ENCODE measurements at regions not wholly inside any gene's neighbourhood (a gene's known extent, or its start where the extent isn't known, plus 50 kb on each side); places are given as distances from the start of the nearest gene placed in this dataset.

DNA sequence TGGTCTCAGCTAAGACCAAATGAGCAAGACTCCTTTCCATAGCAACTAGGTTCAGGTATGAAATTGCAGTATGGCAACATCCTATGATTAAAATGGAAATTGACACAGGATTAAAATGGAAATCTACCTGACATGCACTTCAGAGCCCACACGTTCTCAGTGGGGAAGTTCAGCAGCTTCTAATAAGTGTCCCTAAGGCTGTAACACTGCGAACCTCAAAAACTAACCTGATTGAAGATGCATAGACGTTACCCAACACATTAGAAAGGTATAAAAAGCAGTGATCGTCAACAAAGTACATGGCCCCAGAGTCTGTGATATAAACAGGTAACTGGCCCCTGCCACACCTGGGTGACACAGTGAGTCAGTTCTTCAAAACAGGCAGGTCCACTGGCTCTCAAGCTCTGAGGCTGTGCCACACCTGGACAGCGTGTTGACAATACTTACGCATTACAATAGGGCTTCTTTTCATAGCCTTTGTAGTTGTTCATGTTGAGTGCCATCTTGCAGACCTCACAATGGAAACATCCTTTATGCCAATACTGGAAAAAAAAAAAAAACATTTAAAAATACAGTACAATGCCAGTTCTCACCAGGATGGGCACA lies 274.9 kb upstream of the NEBL start:
- H3K4me3 ChIP-seq (ENCODE audit: low read length) = no peak overlapping the region
- no peak for DNase-seq (ENCODE audit: low read depth, low spot score)

DNA sequence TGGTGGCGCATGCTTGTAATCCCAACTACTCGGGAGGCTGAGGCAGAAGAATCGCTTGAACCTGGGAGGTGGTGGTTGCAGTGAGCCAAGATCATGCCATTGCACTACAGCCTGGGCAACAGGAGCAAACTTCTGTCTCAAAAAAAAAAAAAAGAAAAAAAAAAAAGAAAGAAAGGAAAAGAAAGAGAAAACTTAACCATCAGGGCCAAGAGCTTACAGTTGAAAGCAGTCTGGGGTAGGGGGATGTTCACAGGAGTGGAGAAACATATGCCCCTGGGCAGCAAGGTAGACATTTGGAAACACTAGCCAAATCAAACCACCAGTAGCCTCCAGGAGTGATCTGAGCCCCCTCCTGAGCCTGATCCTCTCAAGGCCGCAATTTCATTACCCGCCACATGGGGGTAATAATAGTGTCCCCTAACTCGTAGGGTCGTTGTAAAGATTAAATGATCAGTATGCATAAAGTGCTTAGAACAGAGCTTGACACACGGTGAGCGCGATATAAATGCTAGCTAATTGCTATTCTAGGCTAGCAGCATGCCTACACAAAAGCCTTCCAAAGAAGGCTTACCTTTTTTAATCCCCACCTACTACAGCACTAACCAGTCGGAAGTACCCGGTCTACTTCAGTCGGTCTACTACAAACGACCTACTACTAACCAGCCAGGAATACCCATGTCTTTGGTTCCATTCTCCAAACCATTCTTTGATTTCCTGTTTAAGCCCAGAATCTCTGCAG lies 274.3 kb upstream of the NEBL start:
- H3K4me3 ChIP-seq (ENCODE audit: low read length) = no peak overlapping the region
- no peak for DNase-seq (ENCODE audit: low read depth, low spot score)

GRCh38 chr10:21170216-21170615 lies 273.1 kb upstream of the NEBL start:
- H3K4me3 ChIP-seq (ENCODE audit: low read length) = no peak overlapping the region
- no peak for DNase-seq (ENCODE audit: low read depth, low spot score)

GRCh38 chr10:21169271-21169670 lies 272.2 kb upstream of the NEBL start:
- H3K4me3 ChIP-seq (ENCODE audit: low read length) = no peak overlapping the region
- no peak for DNase-seq (ENCODE audit: low read depth, low spot score)

DNA sequence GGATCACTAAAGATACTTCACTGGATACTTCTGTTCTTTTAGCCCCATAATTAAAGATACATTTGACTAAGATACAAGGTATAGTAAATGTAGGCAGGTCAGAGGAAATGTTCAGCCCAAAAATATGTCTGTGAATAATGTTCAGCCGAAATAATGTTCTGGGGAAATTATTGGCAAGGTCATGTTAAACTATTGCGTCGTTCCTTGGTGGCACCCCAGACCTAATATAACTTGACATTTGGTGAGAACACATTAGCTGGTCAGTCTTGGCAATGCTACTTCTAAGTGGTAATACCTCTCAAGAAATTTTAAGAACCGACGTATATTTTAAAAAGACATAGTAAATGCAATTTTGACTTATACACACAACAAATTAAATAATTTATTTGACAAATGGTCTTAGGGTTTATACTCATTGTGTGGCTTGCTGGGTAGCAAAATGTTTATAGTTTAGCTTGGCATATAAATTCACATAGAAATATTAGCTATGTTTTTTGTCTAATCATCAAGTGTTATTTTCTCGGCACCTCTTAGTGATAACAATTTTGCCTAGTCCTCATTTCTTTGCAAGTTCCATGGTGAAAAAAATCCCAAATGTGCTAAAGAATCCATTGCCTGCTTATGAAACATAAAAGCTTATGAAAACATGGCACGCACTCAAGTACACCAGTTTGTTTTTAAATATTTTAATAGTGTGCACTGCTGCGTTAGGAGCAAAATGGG lies 270.3 kb upstream of the NEBL start:
- no peak for DNase-seq (ENCODE audit: low read depth, low spot score)
- no peak overlapping the region for H3K4me3 ChIP-seq (ENCODE audit: low read length)

- no peak overlapping the region for H3K4me3 ChIP-seq (ENCODE audit: low read length)
- no peak for DNase-seq (ENCODE audit: low read depth, low spot score)
Measured at GRCh38 chr10:21166557-21167287, 269.6 kb upstream of the NEBL start.

DNA sequence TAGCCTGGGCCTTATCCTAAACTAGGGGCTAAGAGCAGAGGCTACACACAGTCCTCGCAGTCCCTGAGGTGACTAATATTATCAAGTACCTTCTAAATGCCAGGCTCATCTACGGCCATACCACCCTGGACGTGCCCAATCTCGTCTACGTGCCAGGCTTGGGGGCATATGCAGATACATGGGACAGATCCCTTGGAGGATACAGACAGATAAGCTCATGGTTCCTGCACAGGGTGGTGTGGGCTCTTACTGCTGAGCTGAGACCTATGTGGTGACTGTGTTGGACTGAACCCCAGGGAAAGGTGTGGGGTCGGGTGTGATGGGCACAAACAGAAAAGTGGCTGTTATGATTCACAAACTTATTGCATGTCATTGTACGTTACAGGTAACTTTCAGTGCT lies 268.4 kb upstream of the NEBL start:
- H3K4me3 ChIP-seq (ENCODE audit: low read length) = no peak overlapping the region
- DNase-seq (ENCODE audit: low read depth, low spot score) = no peak

GRCh38 chr10:21164687-21165086 lies 267.6 kb upstream of the NEBL start:
- H3K4me3 ChIP-seq (ENCODE audit: low read length) = no peak overlapping the region
- DNase-seq (ENCODE audit: low read depth, low spot score) = no peak

DNA sequence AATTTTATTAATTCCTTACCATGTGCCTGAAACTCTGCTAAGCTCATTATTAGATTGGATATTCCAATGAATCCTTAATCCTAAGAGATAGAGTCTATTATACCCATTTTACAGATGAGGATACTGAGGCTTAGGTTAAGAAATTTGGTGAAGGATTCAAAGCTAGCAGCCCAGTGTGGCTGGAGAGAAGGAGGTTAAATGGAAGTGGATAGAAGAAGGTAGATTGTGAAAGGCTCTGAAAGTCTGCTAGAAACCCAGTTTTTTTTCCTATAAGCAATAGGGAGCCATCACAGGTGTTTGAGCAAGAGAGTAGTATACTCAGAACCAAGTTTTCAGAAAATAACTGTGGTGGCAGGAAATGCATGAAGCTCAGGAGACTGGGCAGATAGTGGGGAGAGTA lies 265.8 kb upstream of the NEBL start:
- no peak for DNase-seq (ENCODE audit: low read depth, low spot score)
- no peak overlapping the region for H3K4me3 ChIP-seq (ENCODE audit: low read length)

- no peak overlapping the region for H3K4me3 ChIP-seq (ENCODE audit: low read length)
- DNase-seq (ENCODE audit: low read depth, low spot score) = no peak
Measured at GRCh38 chr10:21161647-21162046, 264.5 kb upstream of the NEBL start.

DNA sequence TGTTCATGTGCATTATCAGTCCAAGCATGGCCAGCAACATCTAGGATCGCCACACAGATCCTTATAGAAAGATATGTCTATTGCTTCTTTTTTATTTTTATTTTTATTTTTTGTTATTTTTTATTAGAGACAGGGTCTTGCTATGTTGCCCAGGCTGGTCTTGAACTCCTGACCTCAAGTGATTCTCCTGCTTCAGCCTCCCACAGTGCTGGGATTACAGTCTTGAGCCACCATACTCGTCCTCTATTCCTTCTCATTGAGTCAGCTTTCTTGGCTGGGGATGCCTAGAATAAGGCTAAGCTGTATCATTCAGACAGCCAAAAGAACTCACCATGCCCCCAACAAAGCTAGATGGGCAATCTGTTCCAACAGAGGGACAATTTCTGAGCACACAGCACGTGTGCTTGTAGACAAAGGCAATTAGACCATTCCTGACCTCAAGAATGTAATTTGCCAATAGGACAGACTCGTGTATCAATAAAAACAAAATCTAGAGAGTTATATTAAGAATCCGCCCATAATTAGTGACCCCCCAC lies 264.0 kb upstream of the NEBL start:
- no peak overlapping the region for H3K4me3 ChIP-seq (ENCODE audit: low read length)
- DNase-seq (ENCODE audit: low read depth, low spot score) = no peak

GRCh38 chr10:21160116-21160515 lies 263.0 kb upstream of the NEBL start:
- DNase-seq (ENCODE audit: low read depth, low spot score) = no peak
- H3K4me3 ChIP-seq (ENCODE audit: low read length) = no peak overlapping the region

DNA sequence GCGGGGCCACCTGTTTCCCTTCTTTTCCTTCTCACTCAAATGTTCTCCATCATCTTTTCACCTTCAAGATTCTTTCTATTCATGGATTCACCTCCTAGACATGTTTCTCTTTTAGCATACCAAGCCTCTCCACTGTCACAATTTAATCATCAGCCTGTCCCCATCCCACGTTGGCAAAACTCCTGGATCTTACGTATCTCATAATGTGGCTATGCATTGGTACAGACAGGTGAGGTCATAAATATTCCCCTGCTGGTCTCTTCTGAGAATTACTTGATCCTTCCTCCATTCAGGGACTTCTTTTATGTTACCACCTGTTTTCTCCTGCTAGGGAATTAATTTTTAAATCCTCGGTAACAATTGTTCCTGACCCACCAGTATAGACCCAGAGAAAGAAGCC lies 262.6 kb upstream of the NEBL start:
- H3K4me3 ChIP-seq (ENCODE audit: low read length) = no peak overlapping the region
- DNase-seq (ENCODE audit: low read depth, low spot score) = no peak

- DNase-seq (ENCODE audit: low read depth, low spot score) = no peak
- no peak overlapping the region for H3K4me3 ChIP-seq (ENCODE audit: low read length)
Measured at GRCh38 chr10:21158301-21158700, 261.2 kb upstream of the NEBL start.

DNA sequence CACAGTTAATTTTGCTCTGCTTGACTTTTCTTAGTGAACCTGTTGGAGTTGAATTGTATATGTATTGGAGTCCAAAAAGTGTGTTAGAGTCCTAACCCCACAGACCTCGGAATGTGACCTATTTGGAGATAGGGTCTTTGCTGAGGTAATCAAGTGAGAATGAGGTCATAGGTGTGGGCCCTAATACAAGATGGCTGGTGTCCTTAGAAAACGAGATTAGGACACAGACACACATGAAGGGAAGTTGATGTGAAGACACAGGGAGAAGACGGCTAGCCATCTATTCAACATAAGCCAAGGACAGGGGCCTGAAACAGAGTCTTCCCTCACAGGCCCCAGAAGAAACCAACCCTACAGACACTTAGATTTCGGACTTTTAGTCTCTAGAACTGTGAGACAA lies 260.6 kb upstream of the NEBL start:
- no peak overlapping the region for H3K4me3 ChIP-seq (ENCODE audit: low read length)
- no peak for DNase-seq (ENCODE audit: low read depth, low spot score)

DNA sequence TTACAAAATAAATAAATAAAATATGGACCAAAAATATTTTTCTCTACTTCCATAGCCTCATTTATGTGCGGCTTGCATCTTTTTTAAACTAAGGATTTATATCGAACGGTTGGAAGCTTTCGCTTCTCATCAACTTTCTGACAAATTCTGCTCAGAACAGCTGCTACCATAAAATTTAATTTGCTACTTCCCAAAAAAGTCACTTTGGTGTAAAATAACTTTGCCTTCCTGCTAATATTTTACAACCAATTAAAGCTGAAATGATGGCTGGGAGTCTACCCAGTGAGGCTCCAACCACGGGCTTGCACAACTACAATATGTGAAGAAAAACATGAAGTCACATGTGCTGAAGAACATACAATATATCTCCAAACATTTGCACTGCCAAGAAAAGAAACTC lies 253.1 kb upstream of the NEBL start:
- no peak overlapping the region for H3K4me3 ChIP-seq (ENCODE audit: low read length)
- no peak for DNase-seq (ENCODE audit: low read depth, low spot score)

DNA sequence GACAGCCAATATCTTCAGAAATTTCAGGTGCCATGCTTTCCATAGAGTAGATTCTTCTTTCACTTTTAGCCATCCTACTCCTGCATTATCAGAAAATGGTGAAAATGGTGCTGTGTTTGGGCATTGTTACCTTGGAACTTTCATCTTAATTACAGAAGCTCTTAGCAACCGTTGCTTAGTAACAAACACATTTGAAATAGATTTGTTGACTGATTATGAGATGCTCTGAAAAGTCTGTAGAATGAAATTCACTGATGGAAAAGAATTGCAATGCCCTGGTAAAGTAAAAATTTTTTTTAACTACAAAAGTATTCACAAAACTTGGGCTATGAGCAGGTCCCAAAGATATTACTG lies 249.3 kb upstream of the NEBL start:
- no peak overlapping the region for H3K4me3 ChIP-seq (ENCODE audit: low read length)
- DNase-seq (ENCODE audit: low read depth, low spot score) = no peak

GRCh38 chr10:21145751-21146435 lies 248.8 kb upstream of the NEBL start:
- no peak overlapping the region for H3K4me3 ChIP-seq (ENCODE audit: low read length)
- no peak for DNase-seq (ENCODE audit: low read depth, low spot score)

DNA sequence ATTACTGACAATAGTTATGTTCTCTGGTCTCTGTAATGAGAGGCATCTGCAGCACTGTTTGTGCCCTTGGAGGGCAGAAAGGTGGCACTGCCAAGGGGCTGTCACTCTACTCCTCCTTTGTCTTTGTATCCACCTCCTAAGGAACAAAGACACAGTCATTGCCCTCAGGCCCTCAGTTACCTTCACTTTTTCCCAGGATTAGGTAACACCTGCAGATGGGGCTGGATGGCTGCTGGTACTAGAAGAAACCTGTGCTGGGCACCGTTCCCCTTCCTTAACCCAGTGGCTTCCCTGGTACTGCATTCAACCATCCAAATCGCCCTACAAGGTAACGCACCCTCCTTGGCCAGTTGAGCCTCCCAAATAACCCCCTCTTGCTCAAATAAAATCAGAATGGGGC lies 246.9 kb upstream of the NEBL start:
- no peak overlapping the region for H3K4me3 ChIP-seq (ENCODE audit: low read length)
- no peak for DNase-seq (ENCODE audit: low read depth, low spot score)

All from Jurkat, Clone E6-1 (cell line).